Fibroblast of skin of abdomen (primary cell): ENCODE measurements at regions not wholly inside any gene's neighbourhood (a gene's known extent, or its start where the extent isn't known, plus 50 kb on each side); places are given as distances from the start of the nearest gene placed in this dataset.

Experiments used
- DNase-seq: peaks from one replicate; pipeline ENCODE4 v3.0.0-alpha.2; 2013

GRCh38 chr18:75130591-75131328, 78.2 kb downstream of the PTGR3 start:
- DNase-seq: peak; percentile 5

- no peak for DNase-seq
These were observed 79.0 kb downstream of the PTGR3 start for GRCh38 chr18:75129717-75130477.

GRCh38 chr18:75128911-75129716, 79.8 kb downstream of the PTGR3 start:
- DNase-seq: no peak

GRCh38 chr18:75128051-75128605, 80.8 kb downstream of the PTGR3 start:
- DNase-seq: no peak

- no peak for DNase-seq
These were observed 81.6 kb downstream of the PTGR3 start for GRCh38 chr18:75127143-75128021.

- DNase-seq: no peak
These were observed 83.3 kb downstream of the PTGR3 start for GRCh38 chr18:75125382-75126331.

GRCh38 chr18:75124991-75125381, 84.0 kb downstream of the PTGR3 start:
- no peak for DNase-seq

GRCh38 chr18:75124551-75124950, 84.4 kb downstream of the PTGR3 start:
- no peak for DNase-seq

- no peak for DNase-seq
These were observed 85.8 kb downstream of the PTGR3 start for GRCh38 chr18:75123113-75123512.

GRCh38 chr18:75122334-75122958, 86.5 kb downstream of the PTGR3 start:
- DNase-seq: no peak

- no peak for DNase-seq
These were observed 87.7 kb downstream of the PTGR3 start for GRCh38 chr18:75121266-75121665.

GRCh38 chr18:75120521-75120920, 88.4 kb downstream of the PTGR3 start:
- no peak for DNase-seq

GRCh38 chr18:75116809-75117208, 92.1 kb downstream of the PTGR3 start:
- no peak for DNase-seq

GRCh38 chr18:75116165-75116564, 92.8 kb downstream of the PTGR3 start:
- DNase-seq: no peak

- DNase-seq: no peak
These were observed 93.4 kb downstream of the PTGR3 start for GRCh38 chr18:75115514-75115913.
